ENCODE measurements at regions not wholly inside any gene's neighbourhood (a gene's known extent, or its start where the extent isn't known, plus 50 kb on each side); places are given as distances from the start of the nearest gene placed in this dataset.

GRCh38 chr12:84361651-84362551 is 550.7 kb downstream of the SLC6A15 start:
- Histone ChIP-seq H3K4me3 (no peak overlapping the region), H3K27me3 (no peaks in the 10 kb centered on the region), H3K9ac (no peak overlapping the region), H3K36me3 (no peaks in the 10 kb centered on the region), H3F3A (ENCODE audit: low read depth) (no peaks in the 10 kb centered on the region), H3K27ac (no peak overlapping the region), H2AFZ (replicated peaks) (no peak overlapping the region), H3K9me3 (ENCODE audit: low read depth) (no peaks in the 10 kb centered on the region), H4K20me1 (ENCODE audit: low read depth) (no peaks in the 10 kb centered on the region), H3K79me2 (ENCODE audit: low read depth) (no peaks in the 10 kb centered on the region), H3K4me2 (no peak overlapping the region), H3K4me1 (no peaks in the 10 kb centered on the region)
- Mint-ChIP-seq H3K27ac (no peak overlapping the region), H3K36me3 (no peaks in the 10 kb centered on the region), H3K27me3 (ENCODE audit: insufficient read depth, low read depth) (peaks cover 2% of the 10 kb centered on the region), H3K4me1 (no peaks in the 10 kb centered on the region), H3K9me3 (peaks cover 2% of the 10 kb centered on the region), H3K4me3 (no peak overlapping the region)
- no peak for DNase-seq (ENCODE audit: low spot score)
- TF ChIP-seq CTCF (IDR thresholded peaks at IDR 0.05) (no peak), EZH2phosphoT487 (IDR thresholded peaks at IDR 0.05) (no peak), EZH2 (IDR thresholded peaks at IDR 0.05) (no peak)

GRCh38 chr12:84357314-84357713 is 555.3 kb downstream of the SLC6A15 start:
- Histone ChIP-seq H3K4me3 (no peak overlapping the region), H3K9me3 (ENCODE audit: low read depth) (no peaks in the 10 kb centered on the region), H3K36me3 (no peaks in the 10 kb centered on the region), H3K4me2 (no peak overlapping the region), H3K79me2 (ENCODE audit: low read depth) (no peaks in the 10 kb centered on the region), H3K27me3 (no peaks in the 10 kb centered on the region), H3F3A (ENCODE audit: low read depth) (no peaks in the 10 kb centered on the region), H2AFZ (replicated peaks) (no peak overlapping the region), H3K4me1 (no peaks in the 10 kb centered on the region), H3K27ac (no peak overlapping the region), H3K9ac (no peak overlapping the region), H4K20me1 (ENCODE audit: low read depth) (no peaks in the 10 kb centered on the region)
- Mint-ChIP-seq H3K27ac (no peak overlapping the region), H3K36me3 (no peaks in the 10 kb centered on the region), H3K27me3 (ENCODE audit: insufficient read depth, low read depth) (peaks cover 2% of the 10 kb centered on the region), H3K4me3 (no peak overlapping the region), H3K9me3 (no peaks in the 10 kb centered on the region), H3K4me1 (peaks cover 5% of the 10 kb centered on the region)
- TF ChIP-seq EZH2phosphoT487 (IDR thresholded peaks at IDR 0.05) (no peak), EZH2 (IDR thresholded peaks at IDR 0.05) (no peak), CTCF (IDR thresholded peaks at IDR 0.05) (no peak)
- no peak for DNase-seq (ENCODE audit: low spot score)

- Histone ChIP-seq H3K9me3 (ENCODE audit: low read depth) (no peaks in the 10 kb centered on the region), H3K4me1 (no peaks in the 10 kb centered on the region), H3F3A (ENCODE audit: low read depth) (no peaks in the 10 kb centered on the region), H3K27me3 (no peaks in the 10 kb centered on the region), H3K4me3 (no peak overlapping the region), H2AFZ (replicated peaks) (no peak overlapping the region), H3K9ac (no peak overlapping the region), H4K20me1 (ENCODE audit: low read depth) (no peaks in the 10 kb centered on the region), H3K27ac (no peak overlapping the region), H3K4me2 (no peak overlapping the region), H3K36me3 (no peaks in the 10 kb centered on the region), H3K79me2 (ENCODE audit: low read depth) (no peaks in the 10 kb centered on the region)
- Mint-ChIP-seq H3K9me3 (no peaks in the 10 kb centered on the region), H3K4me1 (peaks cover 5% of the 10 kb centered on the region), H3K36me3 (no peaks in the 10 kb centered on the region), H3K27ac (no peak overlapping the region), H3K4me3 (no peak overlapping the region), H3K27me3 (ENCODE audit: insufficient read depth, low read depth) (peaks cover 2% of the 10 kb centered on the region)
- no peak for TF ChIP-seq EZH2phosphoT487 (IDR thresholded peaks at IDR 0.05)
- no peak for TF ChIP-seq CTCF (IDR thresholded peaks at IDR 0.05)
- no peak for TF ChIP-seq EZH2 (IDR thresholded peaks at IDR 0.05)
- no peak for DNase-seq (ENCODE audit: low spot score)
Measured at GRCh38 chr12:84356224-84356623, 556.4 kb downstream of the SLC6A15 start.

All from neural progenitor cell (in vitro differentiated cells).